ENCODE measurements at regions not wholly inside any gene's neighbourhood (a gene's known extent, or its start where the extent isn't known, plus 50 kb on each side); places are given as distances from the start of the nearest gene placed in this dataset.
A peak's percentile ranks its signal among the peaks of the same experiment; 100 is the strongest.

DNA sequence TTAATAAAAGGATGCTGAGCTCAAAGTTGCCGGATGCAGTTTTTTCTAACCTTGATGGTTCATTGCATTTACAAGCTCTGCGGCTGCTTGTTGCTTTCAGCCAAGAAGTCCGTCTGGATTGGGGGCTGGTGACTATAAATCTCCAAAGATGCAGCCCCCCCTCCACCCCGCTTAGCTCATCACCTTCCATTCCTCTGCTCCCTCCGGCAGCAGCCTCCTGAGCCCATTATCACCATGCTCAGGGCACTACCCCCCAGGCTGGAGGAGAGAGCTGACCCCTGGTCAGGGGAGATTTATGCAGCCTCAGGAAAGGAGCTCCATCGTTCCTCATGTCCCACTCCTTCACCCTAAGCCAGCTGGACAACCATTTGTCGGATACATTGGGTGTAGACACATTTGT, 55.3 kb upstream of the ZRANB1 start:
- FAIRE-seq = no peak
- Histone ChIP-seq H3K27ac (ENCODE audit: low read depth in 2 of 2, low read length in 2 of 2) (no peak overlapping the region), H3K9me3 (ENCODE audit: control insufficient read depth in 2 of 3, insufficient read depth in 1 of 3, low read length in 3 of 3) (no peaks in the 10 kb centered on the region), H3K36me3 (ENCODE audit: control insufficient read depth in 2 of 3, insufficient read depth in 3 of 3, low read length in 3 of 3) (no peaks in the 10 kb centered on the region), H3K4me3 (ENCODE audit: low read length in 3 of 3) (no peak overlapping the region), H3K27me3 (ENCODE audit: control insufficient read depth, insufficient read depth, low read length) (no peaks in the 10 kb centered on the region), H3K4me1 (ENCODE audit: control insufficient read depth in 2 of 3, insufficient read depth in 2 of 3, low read depth in 1 of 3, low read length in 3 of 3) (no peaks in the 10 kb centered on the region), H3K9ac (ENCODE audit: low read length in 3 of 3) (no peak overlapping the region)
- intact Hi-C loops (cut with DNase I) = no loop called here
- peak in 1 of 5 donors; percentile 14 for DNase-seq
- TF ChIP-seq, protein P1, sequence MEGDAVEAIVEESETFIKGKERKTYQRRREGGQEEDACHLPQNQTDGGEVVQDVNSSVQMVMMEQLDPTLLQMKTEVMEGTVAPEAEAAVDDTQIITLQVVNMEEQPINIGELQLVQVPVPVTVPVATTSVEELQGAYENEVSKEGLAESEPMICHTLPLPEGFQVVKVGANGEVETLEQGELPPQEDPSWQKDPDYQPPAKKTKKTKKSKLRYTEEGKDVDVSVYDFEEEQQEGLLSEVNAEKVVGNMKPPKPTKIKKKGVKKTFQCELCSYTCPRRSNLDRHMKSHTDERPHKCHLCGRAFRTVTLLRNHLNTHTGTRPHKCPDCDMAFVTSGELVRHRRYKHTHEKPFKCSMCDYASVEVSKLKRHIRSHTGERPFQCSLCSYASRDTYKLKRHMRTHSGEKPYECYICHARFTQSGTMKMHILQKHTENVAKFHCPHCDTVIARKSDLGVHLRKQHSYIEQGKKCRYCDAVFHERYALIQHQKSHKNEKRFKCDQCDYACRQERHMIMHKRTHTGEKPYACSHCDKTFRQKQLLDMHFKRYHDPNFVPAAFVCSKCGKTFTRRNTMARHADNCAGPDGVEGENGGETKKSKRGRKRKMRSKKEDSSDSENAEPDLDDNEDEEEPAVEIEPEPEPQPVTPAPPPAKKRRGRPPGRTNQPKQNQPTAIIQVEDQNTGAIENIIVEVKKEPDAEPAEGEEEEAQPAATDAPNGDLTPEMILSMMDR (IDR thresholded peaks at IDR 0.05; ENCODE audit: borderline replicate concordance, extremely low read depth, insufficient read depth) = no peak

DNA sequence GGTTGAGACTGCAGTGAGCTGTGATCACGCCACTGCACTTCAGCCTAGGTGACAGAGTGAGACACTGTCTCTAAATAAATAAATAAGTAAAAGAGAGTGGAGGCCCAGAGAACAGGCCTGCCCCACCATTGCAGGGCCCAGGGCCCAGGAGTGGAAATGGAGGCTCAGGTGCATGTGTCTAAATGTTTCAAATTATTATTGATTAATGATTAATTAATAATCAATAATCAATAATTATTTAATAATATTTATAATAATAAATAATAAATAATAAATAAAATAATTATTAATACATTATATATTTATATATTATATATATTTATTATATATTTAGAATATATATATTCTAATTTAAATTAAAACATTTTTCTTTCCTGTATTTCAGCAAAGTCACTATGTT, 53.7 kb upstream of the ZRANB1 start:
- Histone ChIP-seq H3K4me1 (ENCODE audit: control insufficient read depth in 2 of 3, insufficient read depth in 2 of 3, low read depth in 1 of 3, low read length in 3 of 3) (no peaks in the 10 kb centered on the region), H3K9ac (ENCODE audit: low read length in 3 of 3) (no peak overlapping the region), H3K27me3 (ENCODE audit: control insufficient read depth, insufficient read depth, low read length) (no peaks in the 10 kb centered on the region), H3K27ac (ENCODE audit: low read depth in 2 of 2, low read length in 2 of 2) (no peak overlapping the region), H3K36me3 (ENCODE audit: control insufficient read depth in 2 of 3, insufficient read depth in 3 of 3, low read length in 3 of 3) (no peaks in the 10 kb centered on the region), H3K9me3 (ENCODE audit: control insufficient read depth in 2 of 3, insufficient read depth in 1 of 3, low read length in 3 of 3) (no peaks in the 10 kb centered on the region), H3K4me3 (ENCODE audit: low read length in 3 of 3) (no peak overlapping the region)
- TF ChIP-seq, protein P1 (IDR thresholded peaks at IDR 0.05; ENCODE audit: borderline replicate concordance, extremely low read depth, insufficient read depth) = no peak
- no peak for DNase-seq
- peak; percentile 90 for FAIRE-seq
- intact Hi-C loops (cut with DNase I) = no loop called here

DNA sequence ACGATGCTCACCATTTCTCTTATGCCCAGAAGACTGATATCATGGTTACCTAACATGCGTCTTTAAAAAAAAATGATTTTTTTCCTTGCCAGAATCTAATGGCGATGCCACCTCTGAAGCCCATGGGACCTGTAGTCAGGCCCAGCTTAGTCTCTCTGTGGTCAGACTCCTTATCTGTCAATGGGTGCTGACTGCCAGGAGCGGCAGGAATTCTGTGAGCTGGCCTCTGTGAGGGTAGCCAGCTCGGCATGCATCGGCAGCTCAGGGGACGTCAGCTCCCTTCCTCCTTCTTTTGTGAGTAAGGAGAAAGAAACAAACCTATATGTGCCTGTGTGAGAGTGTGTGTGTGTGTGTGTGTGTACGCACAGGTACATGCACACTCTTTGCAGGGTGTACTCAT, 49.9 kb upstream of the ZRANB1 start:
- no peaks in the 10 kb centered on the region for H3K36me3 ChIP-seq (ENCODE audit: control insufficient read depth in 2 of 3, insufficient read depth in 3 of 3, low read length in 3 of 3)
- FAIRE-seq (no peak), DNase-seq (no peak)
- no peak overlapping the region for H3K9ac ChIP-seq (ENCODE audit: low read length in 3 of 3)
- TF ChIP-seq, protein P1 (IDR thresholded peaks at IDR 0.05; ENCODE audit: borderline replicate concordance, extremely low read depth, insufficient read depth) = no peak
- H3K4me3 ChIP-seq (ENCODE audit: low read length in 3 of 3) = no peak overlapping the region
- H3K9me3 ChIP-seq (ENCODE audit: control insufficient read depth in 2 of 3, insufficient read depth in 1 of 3, low read length in 3 of 3) = no peaks in the 10 kb centered on the region
- no peak overlapping the region for H3K27ac ChIP-seq (ENCODE audit: low read depth in 2 of 2, low read length in 2 of 2)
- no peaks in the 10 kb centered on the region for H3K4me1 ChIP-seq (ENCODE audit: control insufficient read depth in 2 of 3, insufficient read depth in 2 of 3, low read depth in 1 of 3, low read length in 3 of 3)
- intact Hi-C loops (cut with DNase I) = no loop called here
- no peaks in the 10 kb centered on the region for H3K27me3 ChIP-seq (ENCODE audit: control insufficient read depth, insufficient read depth, low read length)

Measured in kidney (tissue), 13 donors.